Neutrophil (primary cell): ENCODE measurements at regions not wholly inside any gene's neighbourhood (a gene's known extent, or its start where the extent isn't known, plus 50 kb on each side); places are given as distances from the start of the nearest gene placed in this dataset.

Experiments
- H3K27ac ChIP-seq: fragments of 200-600 bp; sonication (generic); 2 replicates; pipeline ENCODE4 v1.5.1; 2016; ENCODE audit warnings: mild to moderate bottlenecking, moderate library complexity
- H3K27me3 ChIP-seq: fragments of 200-600 bp; sonication (generic); 2 replicates; pipeline ENCODE4 v1.6.0; 2016; ENCODE audit warnings: mild to moderate bottlenecking
- H3K36me3 ChIP-seq: fragments of 200-600 bp; sonication (generic); 2 replicates; pipeline ENCODE4 v1.5.1; 2017
- H3K4me1 ChIP-seq, 2 experiments: fragments of 200-600 bp in 1 of 2; sonication (generic) in 1 of 2; 1 replicate in 1 of 2; 2 replicates in 1 of 2; pipeline versions ENCODE4 v1.5.1 to v1.6.1; 2013 to 2016; ENCODE audit warnings: low read depth in 1 of 2, low read length in 1 of 2, mild to moderate bottlenecking in 1 of 2, moderate library complexity in 1 of 2; ENCODE audit not compliant: control insufficient read depth in 1 of 2, insufficient read depth in 1 of 2
- H3K4me3 ChIP-seq, 2 experiments: fragments of 200-600 bp in 1 of 2; sonication (generic) in 1 of 2; 1 replicate in 1 of 2; 2 replicates in 1 of 2; pipeline ENCODE4 v1.5.1; 2013 to 2016; ENCODE audit warnings: low read depth in 1 of 2, low read length in 1 of 2, mild to moderate bottlenecking in 1 of 2, moderate library complexity in 1 of 2
- H3K9me3 ChIP-seq: fragments of 200-600 bp; sonication (generic); 2 replicates; pipeline ENCODE4 v1.5.1; 2016
- CTCF ChIP-seq: fragments of 200-600 bp; sonication (generic); IDR thresholded peaks from 2 replicates; pipeline ENCODE4 v1.5.1; 2016; ENCODE audit warnings: antibody characterized with exemption

DNA sequence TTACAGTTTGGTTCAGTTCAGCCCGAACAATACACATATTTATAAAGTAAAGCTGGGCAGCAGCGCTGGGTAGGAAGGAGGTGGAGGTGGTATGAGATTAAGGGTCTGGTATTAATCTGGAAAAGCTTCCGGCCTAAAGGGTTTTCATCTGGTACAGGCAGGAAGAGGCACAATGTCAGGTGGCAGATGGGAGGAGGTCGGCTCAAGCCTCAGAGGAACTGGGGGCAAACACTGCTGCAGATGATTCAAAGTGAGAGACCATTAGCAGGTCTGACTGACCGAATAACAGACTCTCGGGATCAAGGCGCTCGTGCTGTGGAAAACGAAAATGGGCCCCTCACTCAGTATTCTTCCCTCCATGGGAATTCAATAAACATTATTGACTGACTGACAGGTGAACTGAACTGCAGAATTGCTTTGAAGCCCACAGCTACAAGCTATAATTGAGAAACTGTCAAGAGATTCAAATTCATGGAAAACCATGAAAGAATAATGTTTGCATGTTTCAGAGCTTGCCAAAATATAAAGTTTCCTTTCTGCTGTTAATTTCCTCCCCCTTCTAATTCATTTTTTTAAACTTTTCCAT is 75.3 kb downstream of the TMEM167A start:
- Histone ChIP-seq H3K27ac (no peak overlapping the region), H3K4me3 (no peak overlapping the region), H3K36me3 (no peaks in the 10 kb centered on the region), H3K4me1 (no peaks in the 10 kb centered on the region), H3K27me3 (no peaks in the 10 kb centered on the region), H3K9me3 (no peaks in the 10 kb centered on the region)
- no peak for TF ChIP-seq CTCF

GRCh38 chr5:83000922-83001321 is 76.3 kb downstream of the TMEM167A start:
- Histone ChIP-seq H3K4me3 (no peak overlapping the region), H3K4me1 (no peaks in the 10 kb centered on the region), H3K36me3 (no peaks in the 10 kb centered on the region), H3K27ac (no peak overlapping the region), H3K9me3 (no peaks in the 10 kb centered on the region), H3K27me3 (no peaks in the 10 kb centered on the region)
- no peak for TF ChIP-seq CTCF

- no peaks in the 10 kb centered on the region for H3K4me1 ChIP-seq
These were observed 76.8 kb downstream of the TMEM167A start for GRCh38 chr5:83000428-83000827.

GRCh38 chr5:82993416-82993815 is 83.8 kb downstream of the TMEM167A start:
- no peak for TF ChIP-seq CTCF
- no peak overlapping the region for H3K27ac ChIP-seq
- H3K27me3 ChIP-seq: no peaks in the 10 kb centered on the region
- H3K36me3 ChIP-seq: no peaks in the 10 kb centered on the region
- no peak overlapping the region for H3K4me3 ChIP-seq
- H3K4me1 ChIP-seq: no peaks in the 10 kb centered on the region
- H3K9me3 ChIP-seq: no peaks in the 10 kb centered on the region

More at GRCh38 chr5:83000428-83000827, 76.8 kb downstream of the TMEM167A start:
- Histone ChIP-seq H3K4me3 (no peak overlapping the region), H3K27me3 (no peaks in the 10 kb centered on the region), H3K27ac (no peak overlapping the region), H3K36me3 (no peaks in the 10 kb centered on the region), H3K9me3 (no peaks in the 10 kb centered on the region)
- TF ChIP-seq CTCF: no peak

GRCh38 chr5:82992646-82993045 is 84.5 kb downstream of the TMEM167A start:
- H3K36me3 ChIP-seq: no peaks in the 10 kb centered on the region
- TF ChIP-seq CTCF: no peak
- H3K4me1 ChIP-seq: no peaks in the 10 kb centered on the region
- H3K4me3 ChIP-seq: no peak overlapping the region
- no peak overlapping the region for H3K27ac ChIP-seq
- H3K27me3 ChIP-seq: no peaks in the 10 kb centered on the region
- no peaks in the 10 kb centered on the region for H3K9me3 ChIP-seq
